ENCODE measurements at regions not wholly inside any gene's neighbourhood (a gene's known extent, or its start where the extent isn't known, plus 50 kb on each side); places are given as distances from the start of the nearest gene placed in this dataset.

DNA sequence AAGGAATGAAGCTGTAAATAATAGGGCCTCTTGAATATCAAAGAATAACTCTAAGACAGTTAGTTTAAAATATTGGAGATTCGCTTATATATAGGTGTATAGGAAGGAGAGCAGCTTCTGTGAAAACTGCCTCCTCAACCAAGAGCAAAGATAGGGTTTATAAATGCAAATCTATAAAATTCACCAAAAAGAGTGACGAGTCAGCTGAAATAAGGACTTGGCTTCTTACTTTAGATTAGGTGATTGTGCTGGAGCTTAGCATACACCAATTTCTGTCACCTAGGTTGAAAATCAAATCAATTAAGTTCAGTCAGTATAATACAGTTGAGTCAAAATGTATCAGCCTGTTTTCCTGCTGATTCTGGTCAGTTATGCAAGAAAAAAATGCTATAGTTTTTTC is 113.8 kb upstream of the SGCE start (continued):
- TF ChIP-seq EZH2 (IDR thresholded peaks at IDR 0.05; ENCODE audit: low read depth, unreplicated experiment) (no peak), JUNB (IDR thresholded peaks at IDR 0.05; ENCODE audit: unreplicated experiment) (no peak), STAT1 (IDR thresholded peaks at IDR 0.05; ENCODE audit: unreplicated experiment) (no peak)
- TF ChIP-seq, protein P1, sequence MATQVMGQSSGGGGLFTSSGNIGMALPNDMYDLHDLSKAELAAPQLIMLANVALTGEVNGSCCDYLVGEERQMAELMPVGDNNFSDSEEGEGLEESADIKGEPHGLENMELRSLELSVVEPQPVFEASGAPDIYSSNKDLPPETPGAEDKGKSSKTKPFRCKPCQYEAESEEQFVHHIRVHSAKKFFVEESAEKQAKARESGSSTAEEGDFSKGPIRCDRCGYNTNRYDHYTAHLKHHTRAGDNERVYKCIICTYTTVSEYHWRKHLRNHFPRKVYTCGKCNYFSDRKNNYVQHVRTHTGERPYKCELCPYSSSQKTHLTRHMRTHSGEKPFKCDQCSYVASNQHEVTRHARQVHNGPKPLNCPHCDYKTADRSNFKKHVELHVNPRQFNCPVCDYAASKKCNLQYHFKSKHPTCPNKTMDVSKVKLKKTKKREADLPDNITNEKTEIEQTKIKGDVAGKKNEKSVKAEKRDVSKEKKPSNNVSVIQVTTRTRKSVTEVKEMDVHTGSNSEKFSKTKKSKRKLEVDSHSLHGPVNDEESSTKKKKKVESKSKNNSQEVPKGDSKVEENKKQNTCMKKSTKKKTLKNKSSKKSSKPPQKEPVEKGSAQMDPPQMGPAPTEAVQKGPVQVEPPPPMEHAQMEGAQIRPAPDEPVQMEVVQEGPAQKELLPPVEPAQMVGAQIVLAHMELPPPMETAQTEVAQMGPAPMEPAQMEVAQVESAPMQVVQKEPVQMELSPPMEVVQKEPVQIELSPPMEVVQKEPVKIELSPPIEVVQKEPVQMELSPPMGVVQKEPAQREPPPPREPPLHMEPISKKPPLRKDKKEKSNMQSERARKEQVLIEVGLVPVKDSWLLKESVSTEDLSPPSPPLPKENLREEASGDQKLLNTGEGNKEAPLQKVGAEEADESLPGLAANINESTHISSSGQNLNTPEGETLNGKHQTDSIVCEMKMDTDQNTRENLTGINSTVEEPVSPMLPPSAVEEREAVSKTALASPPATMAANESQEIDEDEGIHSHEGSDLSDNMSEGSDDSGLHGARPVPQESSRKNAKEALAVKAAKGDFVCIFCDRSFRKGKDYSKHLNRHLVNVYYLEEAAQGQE (IDR thresholded peaks at IDR 0.05; ENCODE audit: unreplicated experiment) = no peak

GRCh38 chr7:94778711-94779459 is 123.0 kb upstream of the SGCE start:
- Histone ChIP-seq H2AFZ (no peak overlapping the region), H3K4me1 (ENCODE audit: insufficient read depth) (no peaks in the 10 kb centered on the region), H3K27me3 (ENCODE audit: insufficient read depth) (no peaks in the 10 kb centered on the region), H3K79me2 (replicated peaks; ENCODE audit: insufficient read depth) (no peaks in the 10 kb centered on the region), H3K9me2 (ENCODE audit: insufficient read depth) (no peaks in the 10 kb centered on the region), H3K36me3 (ENCODE audit: insufficient read depth) (no peaks in the 10 kb centered on the region), H4K20me1 (replicated peaks; ENCODE audit: insufficient read depth) (no peaks in the 10 kb centered on the region), H3K27ac (ENCODE audit: low read depth) (no peak overlapping the region), H3F3A (replicated peaks; ENCODE audit: low read depth) (no peaks in the 10 kb centered on the region), H3K4me2 (no peak overlapping the region), H3K4me3 (no peak overlapping the region)
- Mint-ChIP-seq H3K27me3 (ENCODE audit: insufficient read depth, low read depth, poor library complexity) (no peaks in the 10 kb centered on the region), H3K9me3 (peaks cover 8% of the 10 kb centered on the region), H3K27ac (no peak overlapping the region), H3K36me3 (ENCODE audit: low read depth) (no peaks in the 10 kb centered on the region), H3K4me1 (no peaks in the 10 kb centered on the region), H3K4me3 (no peak overlapping the region)
- ATAC-seq = no peak
- no peak for DNase-seq (ENCODE audit: low spot score)
- TF ChIP-seq, protein P1 (IDR thresholded peaks at IDR 0.05; ENCODE audit: unreplicated experiment) = no peak
- TF ChIP-seq ZNF331 (CRISPR knock-in tag; IDR thresholded peaks at IDR 0.05; ENCODE audit: low read depth) (no peak), ZNF114 (CRISPR knock-in tag; IDR thresholded peaks at IDR 0.05) (no peak), EZH2phosphoT487 (IDR thresholded peaks at IDR 0.05; ENCODE audit: unreplicated experiment) (no peak), CREB1 (CRISPR knock-in tag; IDR thresholded peaks at IDR 0.05; ENCODE audit: low read depth) (no peak), NANOG (IDR thresholded peaks at IDR 0.05; ENCODE audit: borderline replicate concordance) (no peak), STAT1 (IDR thresholded peaks at IDR 0.05; ENCODE audit: unreplicated experiment) (no peak), JUNB (IDR thresholded peaks at IDR 0.05; ENCODE audit: unreplicated experiment) (no peak)
- TF ChIP-seq, protein P2, sequence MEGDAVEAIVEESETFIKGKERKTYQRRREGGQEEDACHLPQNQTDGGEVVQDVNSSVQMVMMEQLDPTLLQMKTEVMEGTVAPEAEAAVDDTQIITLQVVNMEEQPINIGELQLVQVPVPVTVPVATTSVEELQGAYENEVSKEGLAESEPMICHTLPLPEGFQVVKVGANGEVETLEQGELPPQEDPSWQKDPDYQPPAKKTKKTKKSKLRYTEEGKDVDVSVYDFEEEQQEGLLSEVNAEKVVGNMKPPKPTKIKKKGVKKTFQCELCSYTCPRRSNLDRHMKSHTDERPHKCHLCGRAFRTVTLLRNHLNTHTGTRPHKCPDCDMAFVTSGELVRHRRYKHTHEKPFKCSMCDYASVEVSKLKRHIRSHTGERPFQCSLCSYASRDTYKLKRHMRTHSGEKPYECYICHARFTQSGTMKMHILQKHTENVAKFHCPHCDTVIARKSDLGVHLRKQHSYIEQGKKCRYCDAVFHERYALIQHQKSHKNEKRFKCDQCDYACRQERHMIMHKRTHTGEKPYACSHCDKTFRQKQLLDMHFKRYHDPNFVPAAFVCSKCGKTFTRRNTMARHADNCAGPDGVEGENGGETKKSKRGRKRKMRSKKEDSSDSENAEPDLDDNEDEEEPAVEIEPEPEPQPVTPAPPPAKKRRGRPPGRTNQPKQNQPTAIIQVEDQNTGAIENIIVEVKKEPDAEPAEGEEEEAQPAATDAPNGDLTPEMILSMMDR (conservative IDR thresholded peaks at IDR 0.05; ENCODE audit: low read depth in 2 of 2) = no peak
- TF ChIP-seq, protein P3, sequence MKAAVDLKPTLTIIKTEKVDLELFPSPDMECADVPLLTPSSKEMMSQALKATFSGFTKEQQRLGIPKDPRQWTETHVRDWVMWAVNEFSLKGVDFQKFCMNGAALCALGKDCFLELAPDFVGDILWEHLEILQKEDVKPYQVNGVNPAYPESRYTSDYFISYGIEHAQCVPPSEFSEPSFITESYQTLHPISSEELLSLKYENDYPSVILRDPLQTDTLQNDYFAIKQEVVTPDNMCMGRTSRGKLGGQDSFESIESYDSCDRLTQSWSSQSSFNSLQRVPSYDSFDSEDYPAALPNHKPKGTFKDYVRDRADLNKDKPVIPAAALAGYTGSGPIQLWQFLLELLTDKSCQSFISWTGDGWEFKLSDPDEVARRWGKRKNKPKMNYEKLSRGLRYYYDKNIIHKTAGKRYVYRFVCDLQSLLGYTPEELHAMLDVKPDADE (IDR thresholded peaks at IDR 0.05) = no peak
